D721Med (cell line): ENCODE measurements at regions not wholly inside any gene's neighbourhood (a gene's known extent, or its start where the extent isn't known, plus 50 kb on each side); places are given as distances from the start of the nearest gene placed in this dataset.

ENCODE experiments used
- DNase-seq: peaks from one replicate; pipeline ENCODE4 v3.0.0; 2011; ENCODE audit warnings: low spot score; ENCODE audit not compliant: insufficient read length
- FAIRE-seq: peaks from 2 replicates; lab custom pipeline; 2011; peaks lifted over from hg19 to GRCh38; lab: Jason Lieb, UNC
- CTCF ChIP-seq: IDR thresholded peaks from 2 replicates; pipeline ENCODE4 v1.5.1; 2012; ENCODE audit warnings: mild to moderate bottlenecking, control low read depth; ENCODE audit not compliant: insufficient read depth; ENCODE audit errors: missing control alignments

- no peak for TF ChIP-seq CTCF
- FAIRE-seq (no peak), DNase-seq (no peak)
Observed at GRCh38 chr1:81160696-81161095, 640.0 kb upstream of the ADGRL2 start.

- no peak for FAIRE-seq
- no peak for DNase-seq
- no peak for TF ChIP-seq CTCF
Observed at GRCh38 chr1:81158592-81158991, 642.1 kb upstream of the ADGRL2 start.

GRCh38 chr1:81157686-81158085 lies 643.0 kb upstream of the ADGRL2 start:
- no peak for TF ChIP-seq CTCF
- DNase-seq (no peak), FAIRE-seq (no peak)

GRCh38 chr1:81156887-81157286 lies 643.8 kb upstream of the ADGRL2 start:
- TF ChIP-seq CTCF = no peak
- no peak for FAIRE-seq
- DNase-seq = no peak

- DNase-seq (no peak), FAIRE-seq (no peak)
- TF ChIP-seq CTCF = no peak
Observed at GRCh38 chr1:81155131-81155530, 645.6 kb upstream of the ADGRL2 start.

GRCh38 chr1:81151206-81151605 lies 649.5 kb upstream of the ADGRL2 start:
- FAIRE-seq (no peak), DNase-seq (no peak)
- TF ChIP-seq CTCF = no peak

- DNase-seq (no peak), FAIRE-seq (no peak)
- no peak for TF ChIP-seq CTCF
Observed at GRCh38 chr1:81149649-81150325, 650.9 kb upstream of the ADGRL2 start.
